ENCODE measurements at regions not wholly inside any gene's neighbourhood (a gene's known extent, or its start where the extent isn't known, plus 50 kb on each side); places are given as distances from the start of the nearest gene placed in this dataset.
"Not testable (repeated sequence)": the region's sequence is repeated elsewhere in the genome, so short reads cannot be mapped to it uniquely, and the experiment has no call there.

- no peak overlapping the region for H3K27ac ChIP-seq
- TF ChIP-seq CTCF (IDR thresholded peaks at IDR 0.05 in 8 of 11, conservative IDR thresholded peaks at IDR 0.05 in 3 of 11) (no peak), POLR2AphosphoS5 (IDR thresholded peaks at IDR 0.05) (no peak), POLR2A (IDR thresholded peaks at IDR 0.05) (no peak)
- WGBS, 5 donors = 73 to 84% (median 77%) methylated on average over 12 of the region's 12 CpGs
- intact Hi-C loops (cut with DNase I; ENCODE audit: low total_unique reads) = no loop called here
- no peaks in the 10 kb centered on the region for H3K4me1 ChIP-seq
- H3K9me3 ChIP-seq = peaks cover 0 to 15% (median 2%) of the 10 kb centered on the region in 8 donors
- DNase-seq = peak; percentile 16
- H3K4me3 ChIP-seq = no peak overlapping the region
- H3K36me3 ChIP-seq = no peaks in the 10 kb centered on the region
- no peaks in the 10 kb centered on the region for H3K27me3 ChIP-seq (replicated peaks in 1 of 7)
Measured at GRCh38 chr17:21756856-21757619, 64.7 kb downstream of the KCNJ18 start.

- H3K9me3 ChIP-seq = peaks cover 0 to 18% (median 2%) of the 10 kb centered on the region in 8 donors
- DNase-seq; H3K4me1 ChIP-seq; H3K4me3 ChIP-seq; H3K27me3 ChIP-seq (replicated peaks in 1 of 7); H3K27ac ChIP-seq; intact Hi-C loops (cut with DNase I; ENCODE audit: low total_unique reads); H3K36me3 ChIP-seq: not testable (repeated sequence)
- WGBS, 5 donors = 71 to 93% (median 83%) methylated on average over 1 of the region's 1 CpG; no CpG with 5 or more reads in 2 of the 5 donors
Measured at GRCh38 chr17:21759636-21760035, 67.3 kb downstream of the KCNJ18 start.

- H3K27me3 ChIP-seq (replicated peaks in 1 of 7); H3K9me3 ChIP-seq; H3K36me3 ChIP-seq; H3K4me3 ChIP-seq; H3K4me1 ChIP-seq; H3K27ac ChIP-seq; intact Hi-C loops (cut with DNase I; ENCODE audit: low total_unique reads): not testable (repeated sequence)
- 78 to 89% (median 85%) methylated on average over 24 to 25 of the region's 25 CpGs for WGBS, 5 donors
- peak; percentile 42 for DNase-seq
Measured at GRCh38 chr17:21763738-21764340, 71.5 kb downstream of the KCNJ18 start.

- H3K4me1 ChIP-seq; DNase-seq; H3K36me3 ChIP-seq; H3K4me3 ChIP-seq; H3K27ac ChIP-seq; H3K9me3 ChIP-seq; intact Hi-C loops (cut with DNase I; ENCODE audit: low total_unique reads): not testable (repeated sequence)
- peaks cover 0 to 11% (median 0%) of the 10 kb centered on the region in 7 donors for H3K27me3 ChIP-seq (replicated peaks in 1 of 7)
- 59 to 68% (median 65%) methylated on average over 11 of the region's 11 CpGs for WGBS, 5 donors
Measured at GRCh38 chr17:21765651-21766290, 73.4 kb downstream of the KCNJ18 start.

- H3K4me1 ChIP-seq; H3K27ac ChIP-seq; intact Hi-C loops (cut with DNase I; ENCODE audit: low total_unique reads); H3K9me3 ChIP-seq; H3K36me3 ChIP-seq; H3K4me3 ChIP-seq: not testable (repeated sequence)
- peaks cover 0 to 12% (median 0%) of the 10 kb centered on the region in 7 donors for H3K27me3 ChIP-seq (replicated peaks in 1 of 7)
- WGBS, 5 donors = 58 to 78% (median 73%) methylated on average over 3 to 5 of the region's 5 CpGs
- peak; percentile 31 for DNase-seq
Measured at GRCh38 chr17:21766565-21766964, 74.2 kb downstream of the KCNJ18 start.

- DNase-seq = peak; percentile 56
- intact Hi-C loops (cut with DNase I; ENCODE audit: low total_unique reads) = not testable (repeated sequence)
- WGBS, 5 donors = 60 to 73% (median 65%) methylated on average over 7 of the region's 7 CpGs
Measured at GRCh38 chr17:21767162-21768156, 75.1 kb downstream of the KCNJ18 start.

GRCh38 chr17:21768244-21768643 lies 75.9 kb downstream of the KCNJ18 start:
- peaks cover 0 to 12% (median 0%) of the 10 kb centered on the region in 7 donors for H3K27me3 ChIP-seq (replicated peaks in 1 of 7)
- H3K36me3 ChIP-seq; H3K4me3 ChIP-seq; intact Hi-C loops (cut with DNase I; ENCODE audit: low total_unique reads); H3K27ac ChIP-seq; H3K4me1 ChIP-seq; H3K9me3 ChIP-seq: not testable (repeated sequence)
- DNase-seq = peak; percentile 46
- 61 to 72% (median 67%) methylated on average over 5 to 6 of the region's 6 CpGs for whole genome bisulfite sequencing, 5 donors

More at GRCh38 chr17:21767162-21768156, 75.1 kb downstream of the KCNJ18 start:
- H3K4me3 ChIP-seq, H3K9me3 ChIP-seq, H3K27ac ChIP-seq, H3K36me3 ChIP-seq, H3K4me1 ChIP-seq: not testable (repeated sequence)
- H3K27me3 ChIP-seq (replicated peaks in 1 of 7) = peaks cover 0 to 12% (median 0%) of the 10 kb centered on the region in 7 donors

- H3K27me3 ChIP-seq (replicated peaks in 1 of 7) = peaks cover 0 to 12% (median 0%) of the 10 kb centered on the region in 7 donors
- 77 to 85% (median 79%) methylated on average over 13 of the region's 13 CpGs for WGBS, 5 donors
- H3K36me3 ChIP-seq; intact Hi-C loops (cut with DNase I; ENCODE audit: low total_unique reads); H3K27ac ChIP-seq; H3K4me3 ChIP-seq; H3K9me3 ChIP-seq; H3K4me1 ChIP-seq: not testable (repeated sequence)
- peak; percentile 68 for DNase-seq
Measured at GRCh38 chr17:21768729-21769462, 76.6 kb downstream of the KCNJ18 start.

Data from spleen (tissue), 11 donors.